Activated T-cell treated with anti-CD3 and anti-CD28 coated beads for 48 hours (primary cell): ENCODE measurements at regions not wholly inside any gene's neighbourhood (a gene's known extent, or its start where the extent isn't known, plus 50 kb on each side); places are given as distances from the start of the nearest gene placed in this dataset.

Source experiments
- DNase-seq: peaks from one replicate; pipeline ENCODE4 v3.0.0-alpha.2; 2020; ENCODE audit warnings: low read depth

DNA sequence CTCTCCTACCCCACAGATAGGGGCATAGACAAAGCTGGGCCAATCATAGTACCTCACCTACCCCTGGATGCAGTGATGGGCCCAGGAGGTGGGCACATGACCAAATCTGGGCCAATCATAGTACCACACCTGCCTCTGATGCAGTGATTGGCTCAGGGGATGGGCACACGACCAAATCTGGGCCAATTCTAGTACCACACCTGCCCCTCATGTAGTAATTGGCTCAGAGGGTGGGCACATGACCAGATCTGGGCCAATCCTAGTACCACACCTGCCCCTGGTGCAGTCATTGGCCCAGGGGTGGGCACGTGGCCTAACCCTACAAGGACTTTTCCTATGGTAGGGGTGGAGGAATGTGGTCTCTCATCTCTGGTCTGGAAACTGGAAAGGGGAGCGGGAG lies 56.9 kb upstream of the MEF2A start:
- no peak for DNase-seq

DNA sequence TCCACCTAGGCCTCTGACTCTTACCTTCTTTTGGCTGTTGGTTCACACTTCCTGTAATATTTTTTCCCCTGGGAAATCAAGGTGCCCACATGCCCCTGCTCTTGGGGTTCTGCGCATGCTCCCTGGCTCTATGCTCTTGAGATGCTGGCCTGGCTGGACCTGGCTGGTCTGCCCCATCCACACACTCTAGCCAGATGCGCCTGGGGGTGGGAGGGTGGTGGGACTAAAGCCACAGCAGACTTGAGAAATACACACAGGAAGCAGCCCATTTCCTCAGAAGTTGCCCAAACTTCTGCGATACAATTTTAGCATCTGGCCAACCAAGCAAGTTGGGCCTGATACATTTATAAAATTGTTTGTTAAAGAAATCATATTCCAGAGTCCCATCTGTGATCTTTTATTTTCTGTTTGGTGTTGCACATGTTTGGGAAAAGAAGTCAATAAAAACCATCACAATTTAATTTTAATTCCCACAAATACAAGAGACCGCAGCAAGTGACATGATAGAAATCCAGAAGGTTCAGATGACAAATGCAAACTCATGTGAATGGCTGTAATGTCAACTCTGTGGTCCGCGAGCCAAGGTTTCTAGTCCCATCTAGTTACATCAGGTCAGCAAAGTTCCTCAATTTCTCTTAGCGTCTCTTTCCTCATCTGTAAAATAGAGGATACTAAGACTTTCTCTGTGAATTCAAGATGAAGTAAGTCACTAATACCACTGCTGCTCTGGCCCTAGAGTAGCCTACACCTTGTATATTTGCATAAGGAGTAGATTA lies 55.9 kb upstream of the MEF2A start:
- DNase-seq: no peak

DNA sequence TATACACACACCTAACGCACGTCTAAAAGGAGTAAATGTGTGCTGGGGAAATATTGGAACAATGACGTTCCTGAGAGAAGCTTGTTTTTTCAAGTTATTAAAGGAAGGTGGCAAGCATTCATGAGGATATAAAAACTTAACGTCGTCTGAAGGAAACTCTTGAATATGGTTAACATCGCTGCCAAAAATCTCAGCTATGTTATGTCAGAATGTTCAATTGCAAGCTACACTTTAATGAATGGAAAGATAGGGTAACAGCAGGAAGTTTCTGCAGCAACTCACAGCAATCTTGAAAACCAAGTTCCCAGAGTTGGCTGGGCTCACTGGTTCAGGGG lies 54.3 kb upstream of the MEF2A start:
- no peak for DNase-seq

DNA sequence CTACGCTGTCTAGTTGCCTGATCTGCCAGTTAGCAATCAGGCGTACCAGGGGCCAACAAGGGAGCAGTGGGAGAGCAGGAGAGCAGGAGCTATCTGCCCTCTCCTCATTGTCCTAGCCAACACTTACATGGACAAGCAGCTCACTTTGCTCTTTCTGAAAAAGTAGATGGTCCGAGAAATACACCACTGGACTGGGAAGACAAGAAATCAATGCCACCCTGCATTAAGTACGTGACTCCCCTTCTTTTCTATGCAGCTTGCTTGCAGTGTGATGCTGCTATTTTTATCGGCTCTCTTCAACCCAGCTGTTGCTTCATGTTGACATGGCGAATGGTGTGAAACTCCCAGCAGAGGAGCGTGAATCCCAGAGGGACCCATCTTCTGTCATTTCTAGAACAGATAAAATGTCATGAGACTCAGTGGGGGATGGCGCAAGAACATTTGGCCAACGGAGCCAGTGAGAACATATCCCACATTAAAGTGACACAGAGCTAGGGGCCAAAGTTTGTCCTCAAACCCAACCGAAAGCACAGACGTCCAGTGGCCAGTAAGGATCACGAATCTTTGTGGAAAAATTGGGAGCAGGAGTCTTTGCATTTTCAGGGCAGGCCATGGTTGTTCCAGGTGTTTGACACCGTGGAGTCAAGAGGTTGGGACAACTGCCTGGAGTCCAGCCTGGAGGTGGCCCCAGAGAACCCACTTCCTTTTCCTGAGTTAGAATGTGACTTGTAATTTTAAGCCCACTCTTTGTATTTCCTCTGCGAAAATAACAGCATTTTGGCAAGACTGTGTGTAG lies 53.7 kb upstream of the MEF2A start:
- no peak for DNase-seq

DNA sequence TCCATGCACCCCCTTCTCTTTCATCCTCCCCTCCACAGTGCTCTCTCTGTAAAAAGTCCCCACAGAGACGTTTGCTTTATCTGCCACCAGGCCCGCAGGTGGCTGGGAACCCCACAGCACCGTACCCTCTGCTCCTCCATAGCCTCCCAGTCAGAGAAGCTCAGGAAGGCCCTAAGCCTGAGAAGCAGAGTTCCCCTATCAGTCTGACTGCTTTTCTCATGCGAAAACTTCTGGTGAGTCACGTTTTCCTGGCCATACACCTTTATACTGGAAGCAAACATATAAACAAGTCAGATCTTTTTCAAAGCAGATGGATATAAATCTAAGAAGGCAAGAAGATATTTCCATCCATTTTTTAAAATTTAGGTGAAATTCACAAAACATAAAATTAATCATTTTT lies 51.5 kb upstream of the MEF2A start:
- DNase-seq: no peak
